ENCODE measurements at regions not wholly inside any gene's neighbourhood (a gene's known extent, or its start where the extent isn't known, plus 50 kb on each side); places are given as distances from the start of the nearest gene placed in this dataset.

GRCh38 chr10:80805343-80806020, 267.8 kb downstream of the SH2D4B start:
- TF ChIP-seq POLR2A (IDR thresholded peaks at IDR 0.05) = no peak
- TF ChIP-seq CTCF (IDR thresholded peaks at IDR 0.05) = no peak
- TF ChIP-seq EP300 (IDR thresholded peaks at IDR 0.05) = no peak
